Endothelial cell of umbilical vein (primary cell): ENCODE measurements at regions not wholly inside any gene's neighbourhood (a gene's known extent, or its start where the extent isn't known, plus 50 kb on each side); places are given as distances from the start of the nearest gene placed in this dataset.

ENCODE experiments used
- CTCF ChIP-seq, 2 donors: IDR thresholded peaks; 1 replicate in 1 of 2; 2 replicates in 1 of 2; pipeline ENCODE4 v1.5.1; 2011; ENCODE audit warnings: low read length in 2 of 2, mild to moderate bottlenecking in 2 of 2, moderate library complexity in 2 of 2, control low read depth in 1 of 2, inconsistent platforms in 1 of 2, low read depth in 1 of 2; ENCODE audit not compliant: insufficient read depth in 1 of 2; ENCODE audit errors: extremely low read depth in 1 of 2
- EZH2 ChIP-seq: IDR thresholded peaks from 2 replicates; pipeline ENCODE4 v1.6.1; 2012; ENCODE audit warnings: borderline replicate concordance, low read depth, mild to moderate bottlenecking, moderate library complexity, low read length, inconsistent platforms; ENCODE audit not compliant: severe bottlenecking
- FOS ChIP-seq: IDR thresholded peaks from 2 replicates; pipeline ENCODE4 v1.6.1; 2011; ENCODE audit warnings: mild to moderate bottlenecking, low read length, moderate library complexity, borderline replicate concordance; ENCODE audit not compliant: insufficient read depth
- GATA2 ChIP-seq: IDR thresholded peaks from 2 replicates; pipeline ENCODE4 v1.7.0; 2011; ENCODE audit warnings: low read depth, mild to moderate bottlenecking, moderate library complexity, mixed read lengths, low read length; ENCODE audit not compliant: insufficient read length, insufficient read depth
- JUN ChIP-seq: IDR thresholded peaks from 2 replicates; pipeline ENCODE4 v1.6.1; 2011; ENCODE audit warnings: borderline replicate concordance, low read depth; ENCODE audit not compliant: insufficient read length, insufficient read depth
- MYC ChIP-seq: IDR thresholded peaks from one replicate; pipeline ENCODE4 v1.6.1; 2011; ENCODE audit warnings: mild to moderate bottlenecking, low read depth, low read length
- POLR2A ChIP-seq: IDR thresholded peaks from 2 replicates; pipeline ENCODE4 v1.6.1; 2012; ENCODE audit warnings: low read depth, mild to moderate bottlenecking, control low read depth, low read length
- POLR2AphosphoS5 ChIP-seq: IDR thresholded peaks from 2 replicates; pipeline ENCODE4 v1.6.1; 2012; ENCODE audit warnings: low read depth, mild to moderate bottlenecking, control low read depth, low read length, moderate library complexity; ENCODE audit not compliant: insufficient read depth
- TF ChIP-seq, protein P1 (sequence below): IDR thresholded peaks from 2 replicates; pipeline ENCODE4 v1.6.1; 2011; ENCODE audit not compliant: insufficient read depth, insufficient read length

GRCh38 chr1:81549588-81550127, 251.1 kb upstream of the ADGRL2 start:
- peak; percentile 31 to 41 for TF ChIP-seq CTCF (IDR thresholded peaks at IDR 0.05; ENCODE audit: extremely low read depth in 1 of 2, insufficient read depth in 1 of 2, low read depth in 1 of 2, low read length in 2 of 2)
- no peak for TF ChIP-seq JUN
- TF ChIP-seq FOS, result no peak
- no peak for TF ChIP-seq EZH2
- no peak for TF ChIP-seq POLR2AphosphoS5
- no peak for TF ChIP-seq POLR2A
- TF ChIP-seq MYC, result no peak
- TF ChIP-seq, protein P1, sequence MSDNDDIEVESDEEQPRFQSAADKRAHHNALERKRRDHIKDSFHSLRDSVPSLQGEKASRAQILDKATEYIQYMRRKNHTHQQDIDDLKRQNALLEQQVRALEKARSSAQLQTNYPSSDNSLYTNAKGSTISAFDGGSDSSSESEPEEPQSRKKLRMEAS, result no peak
- TF ChIP-seq GATA2, result no peak
